GM12878 (cell line): ENCODE measurements at regions not wholly inside any gene's neighbourhood (a gene's known extent, or its start where the extent isn't known, plus 50 kb on each side); places are given as distances from the start of the nearest gene placed in this dataset.

Experiments
- ATAC-seq: fragments of 200-7000 bp; cut with Tn5 transposase; 3 replicates; pipeline ENCODE4 v1.9.1; 2020; ENCODE audit warnings: mild to moderate bottlenecking, moderate library complexity
- BruUV-seq: library from RNA; stranded (reverse); fragments of 400-500 nt; replicated peaks from 2 replicates; lab custom pipeline; 2021; lab: Mats Ljungman, UMichigan
- CTCF ChIA-PET: fragments of 300-600 bp; sonication (Branson Sonifier 250); formaldehyde crosslinking; extraction: SDS; loops from one replicate; lab custom pipeline; 2021; ENCODE audit warnings: inconsistent platforms; lab: Yijun Ruan, JAX
- POLR2A ChIA-PET: fragments of 350-600 bp; formaldehyde crosslinking; extraction: SDS; loops from one replicate; lab custom pipeline; 2021; ENCODE audit warnings: inconsistent platforms; lab: Charles Lee
- RAD21 ChIA-PET: fragments of 300-600 bp; sonication (Branson Sonifier 250); formaldehyde crosslinking; loops from one replicate; lab custom pipeline; 2023; ENCODE audit warnings: antibody characterized with exemption; ENCODE audit not compliant: unreplicated experiment; lab: Charles Lee
- SMC1A ChIA-PET: fragments of 300-600 bp; sonication (Branson Sonifier 250); formaldehyde crosslinking; loops from one replicate; lab custom pipeline; 2023; ENCODE audit not compliant: unreplicated experiment, uncharacterized antibody; lab: Charles Lee
- DNase-seq: peaks from one replicate; pipeline ENCODE4 v3.0.0-alpha.2; 2011; ENCODE audit warnings: low read depth, low spot score
- FAIRE-seq: peaks from 3 replicates; lab custom pipeline; 2011; peaks lifted over from hg19 to GRCh38; lab: Jason Lieb, UNC
- H2AFZ ChIP-seq: 2 replicates; pipeline ENCODE4 v1.6.0; 2011; ENCODE audit warnings: low read depth, low read length, control low read depth; ENCODE audit not compliant: control insufficient read depth
- H3K27ac ChIP-seq: 2 replicates; pipeline ENCODE4 v1.5.1; 2011; ENCODE audit warnings: control low read depth; ENCODE audit not compliant: control insufficient read depth, insufficient read depth
- H3K27me3 ChIP-seq, 2 experiments: replicated peaks in 1 of 2; 2 replicates each; pipeline versions ENCODE4 v1.6.0 to v1.6.1; 2011; ENCODE audit warnings: low read length in 1 of 2; ENCODE audit not compliant: control insufficient read depth in 2 of 2, insufficient read depth in 2 of 2
- H3K36me3 ChIP-seq, 2 experiments: 2 replicates each; pipeline ENCODE4 v1.5.1; 2011; ENCODE audit warnings: low read length in 1 of 2; ENCODE audit not compliant: control insufficient read depth in 2 of 2, insufficient read depth in 2 of 2
- H3K4me1 ChIP-seq: 2 replicates; pipeline ENCODE4 v1.6.1; 2011; ENCODE audit warnings: mild to moderate bottlenecking, low read length, moderate library complexity, mixed read lengths; ENCODE audit not compliant: control insufficient read depth, insufficient read depth
- H3K4me2 ChIP-seq: 2 replicates; pipeline ENCODE4 v1.6.0; 2011; ENCODE audit warnings: control low read depth; ENCODE audit not compliant: control insufficient read depth, insufficient read depth
- H3K4me3 ChIP-seq: fragments of 200-600 bp; sonication (generic); 2 replicates; pipeline ENCODE4 v1.5.1; 2016
- H3K79me2 ChIP-seq: 2 replicates; pipeline ENCODE4 v1.6.0; 2011; ENCODE audit warnings: low read length; ENCODE audit not compliant: control insufficient read depth, insufficient read depth
- H3K9ac ChIP-seq: 2 replicates; pipeline ENCODE4 v1.8.0; 2011; ENCODE audit warnings: low read length, control low read depth, mixed read lengths; ENCODE audit not compliant: control insufficient read depth, insufficient read depth
- H3K9me3 ChIP-seq: replicated peaks from 3 replicates; pipeline ENCODE4 v1.5.1; 2011; ENCODE audit warnings: mild to moderate bottlenecking, low read length; ENCODE audit not compliant: control insufficient read depth, insufficient read depth
- H4K20me1 ChIP-seq: 2 replicates; pipeline ENCODE4 v1.6.0; 2011; ENCODE audit not compliant: control insufficient read depth, insufficient read depth
- ATF2 ChIP-seq: IDR thresholded peaks from 2 replicates; pipeline ENCODE4 v1.6.1; 2012; ENCODE audit warnings: low read length, inconsistent platforms
- BACH1 ChIP-seq: fragments of 450-650 bp; IDR thresholded peaks from 2 replicates; pipeline ENCODE4 v1.6.1; 2017; ENCODE audit warnings: mild to moderate bottlenecking, borderline replicate concordance
- FOS ChIP-seq: IDR thresholded peaks from 3 replicates; pipeline ENCODE4 v1.6.1; 2011; ENCODE audit warnings: borderline replicate concordance; ENCODE audit not compliant: insufficient read length; ENCODE audit errors: extremely low read depth
- MYC ChIP-seq: IDR thresholded peaks from 2 replicates; pipeline ENCODE4 v1.6.1; 2011; ENCODE audit warnings: mild to moderate bottlenecking, low read length, moderate library complexity, inconsistent platforms; ENCODE audit not compliant: insufficient read depth, insufficient replicate concordance, insufficient read length, severe bottlenecking
- NR2C2 ChIP-seq: IDR thresholded peaks from 2 replicates; pipeline ENCODE4 v1.6.1; 2011; ENCODE audit warnings: borderline replicate concordance, low read depth; ENCODE audit not compliant: control insufficient read depth, insufficient read length
- PBX3 ChIP-seq: IDR thresholded peaks from 2 replicates; pipeline ENCODE4 v1.6.1; 2011; ENCODE audit warnings: mild to moderate bottlenecking, low read depth, low read length, moderate library complexity; ENCODE audit not compliant: insufficient replicate concordance
- PKNOX1 ChIP-seq: fragments of 450-650 bp; IDR thresholded peaks from 2 replicates; pipeline ENCODE4 v1.6.1; 2016; ENCODE audit warnings: mild to moderate bottlenecking
- RAD21 ChIP-seq: IDR thresholded peaks from 2 replicates; pipeline ENCODE4 v1.6.1; 2011; ENCODE audit warnings: mild to moderate bottlenecking, low read depth, low read length, moderate library complexity; ENCODE audit not compliant: insufficient read depth
- TBL1XR1 ChIP-seq: IDR thresholded peaks from 2 replicates; pipeline ENCODE4 v1.6.1; 2012; ENCODE audit warnings: low read depth, low read length, improper control_type of control experiment
- YBX1 ChIP-seq: fragments of 450-650 bp; IDR thresholded peaks from 2 replicates; pipeline ENCODE4 v1.6.1; 2016; ENCODE audit warnings: antibody characterized with exemption
- ZBTB4 ChIP-seq: fragments of 450-650 bp; formaldehyde crosslinking; IDR thresholded peaks from 2 replicates; pipeline ENCODE4 v1.4.0; 2022; ENCODE audit warnings: mild to moderate bottlenecking, moderate library complexity
- ZBTB40 ChIP-seq: fragments of 450-650 bp; IDR thresholded peaks from 2 replicates; pipeline ENCODE4 v1.6.1; 2016; ENCODE audit warnings: mild to moderate bottlenecking, moderate library complexity, borderline replicate concordance
- WGBS: methylation state at CpG from one replicate; pipeline ENCODE4 v1.1.6; 2016; ENCODE audit warnings: low lambda C conversion rate; ENCODE audit not compliant: insufficient replicate concordance, insufficient coverage; ENCODE audit errors: missing lambda C conversion rate; 5-methylcytosine and 5-hydroxymethylcytosine counted together
- in situ Hi-C: fragments of 300-500 bp; cut with MboI; formaldehyde crosslinking; loops from 9 replicates; pipeline ENCODE4 v1.14.3; 2018; ENCODE audit warnings: mixed read lengths
- intact Hi-C: fragments of 100-400 bp; cut with micrococcal nuclease; formaldehyde crosslinking; loops from one replicate; pipeline ENCODE4 v1.14.2; 2022; ENCODE audit not compliant: unreplicated experiment

GRCh38 chr4:156330436-156331031, 376.9 kb upstream of the CTSO start:
- WGBS = 37% methylated on average over 7 of the region's 7 CpGs
- Histone ChIP-seq H3K27ac (no peak overlapping the region), H4K20me1 (no peaks in the 10 kb centered on the region), H3K36me3 (no peaks in the 10 kb centered on the region), H3K27me3 (no peaks in the 10 kb centered on the region), H3K4me3 (no peak overlapping the region), H3K4me1 (no peaks in the 10 kb centered on the region), H3K9ac (no peak overlapping the region), H2AFZ (no peak overlapping the region), H3K4me2 (no peak overlapping the region), H3K79me2 (no peaks in the 10 kb centered on the region), H3K9me3 (no peaks in the 10 kb centered on the region)
- DNase-seq (no peak), ATAC-seq (peak; percentile 29; the same call in 1 of the 3 replicates), FAIRE-seq (no peak)
- SMC1A ChIA-PET = interaction anchor here (0.7 kb wide), 1 partner anchor 9 kb away, joined by 3 read pairs; no protein-coding TSS in a partner anchor
- RAD21 ChIA-PET = no interaction called here
- CTCF ChIA-PET = no interaction called here
- in situ Hi-C loops = no loop called here
- POLR2A ChIA-PET = no interaction called here
- intact Hi-C loops = no loop called here
- no TSS peak for BruUV-seq
- TF ChIP-seq ATF2 = no peak
- no peak for TF ChIP-seq NR2C2
- no peak for TF ChIP-seq FOS
- no peak for TF ChIP-seq RAD21
- no peak for TF ChIP-seq ZBTB4
- no peak for TF ChIP-seq PBX3
- no peak for TF ChIP-seq TBL1XR1
- no peak for TF ChIP-seq MYC
- no peak for TF ChIP-seq ZBTB40
- no peak for TF ChIP-seq BACH1
- no peak for TF ChIP-seq YBX1
- no peak for TF ChIP-seq PKNOX1
